ENCODE measurements at regions not wholly inside any gene's neighbourhood (a gene's known extent, or its start where the extent isn't known, plus 50 kb on each side); places are given as distances from the start of the nearest gene placed in this dataset.

DNA sequence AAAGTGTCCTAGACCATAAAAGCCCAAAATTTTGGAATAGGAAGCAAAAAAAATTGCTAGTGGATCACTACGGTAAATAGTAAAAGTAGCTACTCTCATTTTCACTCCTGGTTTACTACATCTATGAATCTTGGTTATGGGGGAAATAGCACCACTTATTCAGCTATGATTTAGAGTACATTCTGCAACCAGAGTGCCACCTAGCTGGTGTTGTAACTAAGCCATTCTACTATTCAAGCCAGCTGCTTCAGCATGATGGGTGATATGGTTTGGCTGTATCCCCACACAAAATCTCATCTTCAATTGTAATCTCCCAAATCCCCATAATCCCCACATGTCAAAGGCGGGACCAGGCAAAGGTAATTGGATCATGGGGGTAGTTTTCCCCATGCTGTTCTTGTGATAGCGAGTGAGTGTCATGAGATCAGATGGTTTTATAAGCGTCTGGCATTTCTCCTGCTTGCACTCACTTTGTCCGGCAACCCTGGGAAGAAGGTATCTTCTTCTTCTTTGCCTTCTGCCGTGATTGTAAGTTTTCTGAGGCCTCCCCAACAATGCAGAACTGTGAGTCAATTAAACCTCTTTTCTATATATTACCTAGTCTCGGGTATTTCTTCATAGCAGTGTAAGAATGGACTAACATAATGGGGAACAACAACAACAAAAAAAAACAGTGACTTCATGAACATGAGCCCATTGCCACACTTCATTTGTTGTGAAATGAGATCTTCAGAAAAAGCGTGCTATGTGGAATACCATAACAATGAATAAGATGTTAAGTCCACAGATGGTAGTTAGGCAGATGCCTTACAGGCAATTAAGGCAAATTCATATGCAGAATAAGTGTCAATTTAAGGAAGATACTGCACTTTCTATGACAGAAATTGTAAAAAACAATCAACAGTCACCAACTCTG is 280.1 kb downstream of the PABPC4L start:
- TF ChIP-seq POLR2AphosphoS5 (IDR thresholded peaks at IDR 0.05; ENCODE audit: low read depth, low read length), result no peak
- TF ChIP-seq, protein P1, sequence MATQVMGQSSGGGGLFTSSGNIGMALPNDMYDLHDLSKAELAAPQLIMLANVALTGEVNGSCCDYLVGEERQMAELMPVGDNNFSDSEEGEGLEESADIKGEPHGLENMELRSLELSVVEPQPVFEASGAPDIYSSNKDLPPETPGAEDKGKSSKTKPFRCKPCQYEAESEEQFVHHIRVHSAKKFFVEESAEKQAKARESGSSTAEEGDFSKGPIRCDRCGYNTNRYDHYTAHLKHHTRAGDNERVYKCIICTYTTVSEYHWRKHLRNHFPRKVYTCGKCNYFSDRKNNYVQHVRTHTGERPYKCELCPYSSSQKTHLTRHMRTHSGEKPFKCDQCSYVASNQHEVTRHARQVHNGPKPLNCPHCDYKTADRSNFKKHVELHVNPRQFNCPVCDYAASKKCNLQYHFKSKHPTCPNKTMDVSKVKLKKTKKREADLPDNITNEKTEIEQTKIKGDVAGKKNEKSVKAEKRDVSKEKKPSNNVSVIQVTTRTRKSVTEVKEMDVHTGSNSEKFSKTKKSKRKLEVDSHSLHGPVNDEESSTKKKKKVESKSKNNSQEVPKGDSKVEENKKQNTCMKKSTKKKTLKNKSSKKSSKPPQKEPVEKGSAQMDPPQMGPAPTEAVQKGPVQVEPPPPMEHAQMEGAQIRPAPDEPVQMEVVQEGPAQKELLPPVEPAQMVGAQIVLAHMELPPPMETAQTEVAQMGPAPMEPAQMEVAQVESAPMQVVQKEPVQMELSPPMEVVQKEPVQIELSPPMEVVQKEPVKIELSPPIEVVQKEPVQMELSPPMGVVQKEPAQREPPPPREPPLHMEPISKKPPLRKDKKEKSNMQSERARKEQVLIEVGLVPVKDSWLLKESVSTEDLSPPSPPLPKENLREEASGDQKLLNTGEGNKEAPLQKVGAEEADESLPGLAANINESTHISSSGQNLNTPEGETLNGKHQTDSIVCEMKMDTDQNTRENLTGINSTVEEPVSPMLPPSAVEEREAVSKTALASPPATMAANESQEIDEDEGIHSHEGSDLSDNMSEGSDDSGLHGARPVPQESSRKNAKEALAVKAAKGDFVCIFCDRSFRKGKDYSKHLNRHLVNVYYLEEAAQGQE (IDR thresholded peaks at IDR 0.05; ENCODE audit: insufficient read depth in 1 of 2, low read depth in 2 of 2, low read length in 1 of 2), result no peak
- BruUV-seq (replicated peaks), result no TSS peak
- H3K27ac ChIP-seq (ENCODE audit: low read length), result no peak overlapping the region
- no peaks in the 10 kb centered on the region for H3K27me3 ChIP-seq (ENCODE audit: control insufficient read depth, insufficient read depth, low read length)
- in situ Hi-C loops (cut with HindIII; ENCODE audit: low pct_unique_long_range_greater_than_20kb, low sequenced_read_pairs) (no loop called here), intact Hi-C loops (cut with micrococcal nuclease; ENCODE audit: unreplicated experiment) (no loop called here)
- DNase-seq (ENCODE audit: low read depth, low spot score), result no peak
- ChIA-PET CTCF (no interaction called here), POLR2A (no interaction called here)
- H3K4me3 ChIP-seq (ENCODE audit: low read depth in 2 of 2, low read length in 2 of 2), result no peak overlapping the region
- no peaks in the 10 kb centered on the region for H3K4me1 ChIP-seq (ENCODE audit: control insufficient read depth, insufficient read depth, low read length)
- no peaks in the 10 kb centered on the region for H3K9me3 ChIP-seq (ENCODE audit: control insufficient read depth, insufficient read depth, low read depth, low read length)
- no peaks in the 10 kb centered on the region for H3K36me3 ChIP-seq (ENCODE audit: control insufficient read depth, insufficient read depth, low read length)
- ATAC-seq, result no peak

DNA sequence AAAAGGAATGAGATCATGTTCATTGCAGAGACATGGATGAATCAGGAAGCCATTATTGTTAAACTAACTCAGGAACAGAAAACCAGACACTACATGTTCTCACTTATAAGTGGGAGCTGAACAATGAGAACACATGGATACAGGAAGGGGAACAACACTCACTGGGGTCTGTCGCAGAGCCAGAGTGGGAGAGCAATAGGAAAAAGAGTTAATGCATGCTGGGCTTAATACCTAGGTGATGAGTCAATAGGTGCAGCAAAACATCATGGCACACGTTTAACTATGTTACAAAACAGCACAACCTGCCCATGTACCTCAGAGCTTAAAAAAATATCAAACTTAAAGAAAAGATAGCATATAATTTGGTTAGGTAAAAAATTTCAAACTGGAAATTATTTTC is 281.4 kb downstream of the PABPC4L start:
- H3K36me3 ChIP-seq (ENCODE audit: control insufficient read depth, insufficient read depth, low read length), result no peaks in the 10 kb centered on the region
- no TSS peak for BruUV-seq (replicated peaks)
- no peak for ATAC-seq
- CTCF ChIA-PET, result no interaction called here
- POLR2A ChIA-PET, result no interaction called here
- TF ChIP-seq TCF7L2 (IDR thresholded peaks at IDR 0.05; ENCODE audit: low read depth, low read length) (no peak), POLR2AphosphoS5 (IDR thresholded peaks at IDR 0.05; ENCODE audit: low read depth, low read length) (no peak)
- TF ChIP-seq, protein P1 (IDR thresholded peaks at IDR 0.05; ENCODE audit: insufficient read depth in 1 of 2, low read depth in 2 of 2, low read length in 1 of 2), result no peak
- no peaks in the 10 kb centered on the region for H3K27me3 ChIP-seq (ENCODE audit: control insufficient read depth, insufficient read depth, low read length)
- intact Hi-C loops (cut with micrococcal nuclease; ENCODE audit: unreplicated experiment) (no loop called here), in situ Hi-C loops (cut with HindIII; ENCODE audit: low pct_unique_long_range_greater_than_20kb, low sequenced_read_pairs) (no loop called here)
- no peak for DNase-seq (ENCODE audit: low read depth, low spot score)
- no peak overlapping the region for H3K27ac ChIP-seq (ENCODE audit: low read length)
- no peaks in the 10 kb centered on the region for H3K4me1 ChIP-seq (ENCODE audit: control insufficient read depth, insufficient read depth, low read length)
- no peak overlapping the region for H3K4me3 ChIP-seq (ENCODE audit: low read depth in 2 of 2, low read length in 2 of 2)
- H3K9me3 ChIP-seq (ENCODE audit: control insufficient read depth, insufficient read depth, low read depth, low read length), result no peaks in the 10 kb centered on the region

DNA sequence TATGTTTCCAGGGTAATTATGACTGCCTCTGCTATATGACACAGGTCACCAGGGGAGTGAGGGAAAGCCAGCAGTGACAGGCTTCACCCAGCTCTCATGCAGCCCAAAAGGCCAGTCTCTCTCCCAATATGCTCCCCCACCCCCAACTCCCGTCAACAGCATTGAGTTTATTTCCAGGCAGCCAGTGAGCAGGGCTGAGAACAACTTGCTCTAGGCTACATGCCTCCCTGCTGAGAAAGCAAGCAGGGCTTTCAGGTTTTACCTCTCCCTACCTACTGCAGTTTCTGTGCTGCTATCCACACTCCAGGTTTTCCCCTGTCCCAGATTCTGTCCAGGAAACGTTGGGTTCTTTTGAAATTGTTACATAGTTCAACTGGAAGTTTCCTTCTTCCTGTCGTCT is 291.4 kb downstream of the PABPC4L start:
- Histone ChIP-seq H3K27me3 (ENCODE audit: control insufficient read depth, insufficient read depth, low read length) (no peaks in the 10 kb centered on the region), H3K4me1 (ENCODE audit: control insufficient read depth, insufficient read depth, low read length) (no peaks in the 10 kb centered on the region), H3K36me3 (ENCODE audit: control insufficient read depth, insufficient read depth, low read length) (no peaks in the 10 kb centered on the region), H3K9me3 (ENCODE audit: control insufficient read depth, insufficient read depth, low read depth, low read length) (no peaks in the 10 kb centered on the region), H3K4me3 (ENCODE audit: low read depth in 2 of 2, low read length in 2 of 2) (no peak overlapping the region), H3K27ac (ENCODE audit: low read length) (no peak overlapping the region)
- DNase-seq (ENCODE audit: low read depth, low spot score) (no peak), ATAC-seq (no peak)
- no TSS peak for BruUV-seq (replicated peaks)
- intact Hi-C loops (cut with micrococcal nuclease; ENCODE audit: unreplicated experiment) (no loop called here), in situ Hi-C loops (cut with HindIII; ENCODE audit: low pct_unique_long_range_greater_than_20kb, low sequenced_read_pairs) (no loop called here)
- ChIA-PET POLR2A (no interaction called here), CTCF (no interaction called here)
- TF ChIP-seq POLR2AphosphoS5 (IDR thresholded peaks at IDR 0.05; ENCODE audit: low read depth, low read length) (no peak), SIN3A (IDR thresholded peaks at IDR 0.05; ENCODE audit: borderline replicate concordance, insufficient read depth, low read depth, low read length) (no peak), TCF7L2 (IDR thresholded peaks at IDR 0.05; ENCODE audit: low read depth, low read length) (no peak)
- TF ChIP-seq, protein P2, sequence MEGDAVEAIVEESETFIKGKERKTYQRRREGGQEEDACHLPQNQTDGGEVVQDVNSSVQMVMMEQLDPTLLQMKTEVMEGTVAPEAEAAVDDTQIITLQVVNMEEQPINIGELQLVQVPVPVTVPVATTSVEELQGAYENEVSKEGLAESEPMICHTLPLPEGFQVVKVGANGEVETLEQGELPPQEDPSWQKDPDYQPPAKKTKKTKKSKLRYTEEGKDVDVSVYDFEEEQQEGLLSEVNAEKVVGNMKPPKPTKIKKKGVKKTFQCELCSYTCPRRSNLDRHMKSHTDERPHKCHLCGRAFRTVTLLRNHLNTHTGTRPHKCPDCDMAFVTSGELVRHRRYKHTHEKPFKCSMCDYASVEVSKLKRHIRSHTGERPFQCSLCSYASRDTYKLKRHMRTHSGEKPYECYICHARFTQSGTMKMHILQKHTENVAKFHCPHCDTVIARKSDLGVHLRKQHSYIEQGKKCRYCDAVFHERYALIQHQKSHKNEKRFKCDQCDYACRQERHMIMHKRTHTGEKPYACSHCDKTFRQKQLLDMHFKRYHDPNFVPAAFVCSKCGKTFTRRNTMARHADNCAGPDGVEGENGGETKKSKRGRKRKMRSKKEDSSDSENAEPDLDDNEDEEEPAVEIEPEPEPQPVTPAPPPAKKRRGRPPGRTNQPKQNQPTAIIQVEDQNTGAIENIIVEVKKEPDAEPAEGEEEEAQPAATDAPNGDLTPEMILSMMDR (IDR thresholded peaks at IDR 0.05), result no peak
- TF ChIP-seq, protein P1 (IDR thresholded peaks at IDR 0.05; ENCODE audit: insufficient read depth in 1 of 2, low read depth in 2 of 2, low read length in 1 of 2), result no peak

Data from Panc1 (cell line).